ENCODE measurements at regions not wholly inside any gene's neighbourhood (a gene's known extent, or its start where the extent isn't known, plus 50 kb on each side); places are given as distances from the start of the nearest gene placed in this dataset.

DNA sequence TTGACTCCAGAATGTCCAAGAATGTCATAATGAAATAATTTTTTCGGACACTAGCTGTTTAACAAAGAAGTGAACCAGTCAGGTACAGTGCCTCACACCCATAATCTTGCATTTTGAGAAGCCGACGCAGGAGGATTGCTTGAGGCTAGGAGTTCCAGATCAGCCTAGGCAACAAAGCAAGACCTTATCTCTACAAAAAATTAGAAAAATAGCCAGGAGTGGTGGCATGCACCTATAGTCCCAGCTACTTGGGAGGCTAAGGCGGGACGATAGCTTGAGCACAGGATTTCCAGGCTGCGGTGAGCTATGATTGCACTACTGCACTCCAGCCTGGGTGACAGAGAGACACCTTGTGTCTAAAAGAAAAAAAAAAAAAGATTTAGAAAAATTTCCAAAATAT is 235.8 kb upstream of the FN1 start:
- Histone ChIP-seq H3K79me2 (ENCODE audit: control insufficient read depth, insufficient read depth, low read length) (no peaks in the 10 kb centered on the region), H3K9ac (ENCODE audit: control insufficient read depth, insufficient read depth, low read length) (no peak overlapping the region), H3K4me3 (no peak overlapping the region), H2AFZ (ENCODE audit: control insufficient read depth, low read depth, low read length) (no peak overlapping the region), H3K27me3 (replicated peaks in 1 of 2; ENCODE audit: control insufficient read depth in 2 of 2, insufficient read depth in 2 of 2, low read length in 1 of 2) (no peaks in the 10 kb centered on the region), H3K27ac (ENCODE audit: control insufficient read depth, insufficient read depth) (no peak overlapping the region), H4K20me1 (ENCODE audit: control insufficient read depth, insufficient read depth) (no peaks in the 10 kb centered on the region), H3K36me3 (ENCODE audit: control insufficient read depth in 2 of 2, insufficient read depth in 2 of 2, low read length in 1 of 2) (no peaks in the 10 kb centered on the region), H3K4me1 (ENCODE audit: control insufficient read depth, insufficient read depth, low read length) (no peaks in the 10 kb centered on the region), H3K9me3 (replicated peaks; ENCODE audit: control insufficient read depth, insufficient read depth, low read length) (no peaks in the 10 kb centered on the region), H3K4me2 (ENCODE audit: control insufficient read depth, insufficient read depth) (no peak overlapping the region)
- RAD21 ChIA-PET (ENCODE audit: unreplicated experiment), result interaction anchor here (0.7 to 1.8 kb wide), 6 partner anchors 10 to 249 kb away, joined by 3 to 6 read pairs (median 4); no protein-coding TSS in a partner anchor
- WGBS (ENCODE audit: insufficient coverage, insufficient replicate concordance, low lambda C conversion rate, missing lambda C conversion rate), result 60% methylated on average over 6 of the region's 6 CpGs
- intact Hi-C loops (cut with micrococcal nuclease; ENCODE audit: unreplicated experiment) (no loop called here), in situ Hi-C loops (cut with MboI) (no loop called here)
- POLR2A ChIA-PET, result no interaction called here
- BruUV-seq (replicated peaks), result no TSS peak
- CTCF ChIA-PET, result interaction anchor here (0.7 to 1.3 kb wide), 3 partner anchors 9 to 105 kb away, joined by 3 to 4 read pairs (median 3); no protein-coding TSS in a partner anchor
- no peak for DNase-seq (ENCODE audit: low read depth, low spot score)
- SMC1A ChIA-PET (ENCODE audit: uncharacterized antibody, unreplicated experiment), result interaction anchor here (0.6 to 2.6 kb wide), 12 partner anchors 9 to 242 kb away, joined by 3 to 19 read pairs (median 4); no protein-coding TSS in a partner anchor
- FAIRE-seq, result no peak
- ATAC-seq, result no peak; the same call in 2 of the 3 replicates
- no peak for TF ChIP-seq ZNF217 (IDR thresholded peaks at IDR 0.05)
- TF ChIP-seq, protein P1, sequence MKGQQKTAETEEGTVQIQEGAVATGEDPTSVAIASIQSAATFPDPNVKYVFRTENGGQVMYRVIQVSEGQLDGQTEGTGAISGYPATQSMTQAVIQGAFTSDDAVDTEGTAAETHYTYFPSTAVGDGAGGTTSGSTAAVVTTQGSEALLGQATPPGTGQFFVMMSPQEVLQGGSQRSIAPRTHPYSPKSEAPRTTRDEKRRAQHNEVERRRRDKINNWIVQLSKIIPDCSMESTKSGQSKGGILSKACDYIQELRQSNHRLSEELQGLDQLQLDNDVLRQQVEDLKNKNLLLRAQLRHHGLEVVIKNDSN (IDR thresholded peaks at IDR 0.05; ENCODE audit: borderline replicate concordance, extremely low read length, insufficient read depth, low read depth, low read length), result no peak
- TF ChIP-seq SMAD5 (IDR thresholded peaks at IDR 0.05; ENCODE audit: low read depth), result no peak
- TF ChIP-seq, protein P2, sequence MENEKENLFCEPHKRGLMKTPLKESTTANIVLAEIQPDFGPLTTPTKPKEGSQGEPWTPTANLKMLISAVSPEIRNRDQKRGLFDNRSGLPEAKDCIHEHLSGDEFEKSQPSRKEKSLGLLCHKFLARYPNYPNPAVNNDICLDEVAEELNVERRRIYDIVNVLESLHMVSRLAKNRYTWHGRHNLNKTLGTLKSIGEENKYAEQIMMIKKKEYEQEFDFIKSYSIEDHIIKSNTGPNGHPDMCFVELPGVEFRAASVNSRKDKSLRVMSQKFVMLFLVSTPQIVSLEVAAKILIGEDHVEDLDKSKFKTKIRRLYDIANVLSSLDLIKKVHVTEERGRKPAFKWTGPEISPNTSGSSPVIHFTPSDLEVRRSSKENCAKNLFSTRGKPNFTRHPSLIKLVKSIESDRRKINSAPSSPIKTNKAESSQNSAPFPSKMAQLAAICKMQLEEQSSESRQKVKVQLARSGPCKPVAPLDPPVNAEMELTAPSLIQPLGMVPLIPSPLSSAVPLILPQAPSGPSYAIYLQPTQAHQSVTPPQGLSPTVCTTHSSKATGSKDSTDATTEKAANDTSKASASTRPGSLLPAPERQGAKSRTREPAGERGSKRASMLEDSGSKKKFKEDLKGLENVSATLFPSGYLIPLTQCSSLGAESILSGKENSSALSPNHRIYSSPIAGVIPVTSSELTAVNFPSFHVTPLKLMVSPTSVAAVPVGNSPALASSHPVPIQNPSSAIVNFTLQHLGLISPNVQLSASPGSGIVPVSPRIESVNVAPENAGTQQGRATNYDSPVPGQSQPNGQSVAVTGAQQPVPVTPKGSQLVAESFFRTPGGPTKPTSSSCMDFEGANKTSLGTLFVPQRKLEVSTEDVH (IDR thresholded peaks at IDR 0.05; ENCODE audit: low read depth, partially characterized antibody), result no peak
- TF ChIP-seq SMC3 (IDR thresholded peaks at IDR 0.05; ENCODE audit: borderline replicate concordance, low read length), result no peak
- no peak for TF ChIP-seq MYC (IDR thresholded peaks at IDR 0.05; ENCODE audit: insufficient read depth, insufficient read length, insufficient replicate concordance, low read length, severe bottlenecking)
- no peak for TF ChIP-seq YBX1 (IDR thresholded peaks at IDR 0.05)
- no peak for TF ChIP-seq MTA2 (IDR thresholded peaks at IDR 0.05; ENCODE audit: low read depth)
- no peak for TF ChIP-seq PAX5 (IDR thresholded peaks at IDR 0.05; ENCODE audit: borderline replicate concordance, low read depth, low read length)
- no peak for TF ChIP-seq E4F1 (IDR thresholded peaks at IDR 0.05; ENCODE audit: borderline replicate concordance, partially characterized antibody)
- no peak for TF ChIP-seq WRNIP1 (IDR thresholded peaks at IDR 0.05; ENCODE audit: borderline replicate concordance, low read depth, low read length)
- no peak for TF ChIP-seq CEBPB (IDR thresholded peaks at IDR 0.05; ENCODE audit: borderline replicate concordance in 1 of 2, low read depth in 2 of 2, low read length in 2 of 2)
- no peak for TF ChIP-seq STAT3 (IDR thresholded peaks at IDR 0.05; ENCODE audit: low read depth, low read length)
- TF ChIP-seq RBBP5 (conservative IDR thresholded peaks at IDR 0.05), result no peak
- no peak for TF ChIP-seq EP300 (IDR thresholded peaks at IDR 0.05; ENCODE audit: borderline replicate concordance in 1 of 2, control insufficient read depth in 1 of 2, low read depth in 2 of 2, low read length in 2 of 2)
- TF ChIP-seq MEF2A (IDR thresholded peaks at IDR 0.05; ENCODE audit: insufficient read depth, low read depth, low read length), result no peak
- TF ChIP-seq SMAD1 (IDR thresholded peaks at IDR 0.05; ENCODE audit: low read depth, partially characterized antibody), result no peak
- no peak for TF ChIP-seq HDGF (IDR thresholded peaks at IDR 0.05)
